GM18498 (cell line): ENCODE measurements at regions not wholly inside any gene's neighbourhood (a gene's known extent, or its start where the extent isn't known, plus 50 kb on each side); places are given as distances from the start of the nearest gene placed in this dataset.
"Not testable (repeated sequence)": the region's sequence is repeated elsewhere in the genome, so short reads cannot be mapped to it uniquely, and the experiment has no call there.

Experiments
- ATAC-seq: cut with Tn5 transposase; IDR thresholded peaks from one replicate; pipeline ENCODE4 v1.9.1; 2021; ENCODE audit warnings: mild to moderate bottlenecking, moderate library complexity; ENCODE audit not compliant: unreplicated experiment

DNA sequence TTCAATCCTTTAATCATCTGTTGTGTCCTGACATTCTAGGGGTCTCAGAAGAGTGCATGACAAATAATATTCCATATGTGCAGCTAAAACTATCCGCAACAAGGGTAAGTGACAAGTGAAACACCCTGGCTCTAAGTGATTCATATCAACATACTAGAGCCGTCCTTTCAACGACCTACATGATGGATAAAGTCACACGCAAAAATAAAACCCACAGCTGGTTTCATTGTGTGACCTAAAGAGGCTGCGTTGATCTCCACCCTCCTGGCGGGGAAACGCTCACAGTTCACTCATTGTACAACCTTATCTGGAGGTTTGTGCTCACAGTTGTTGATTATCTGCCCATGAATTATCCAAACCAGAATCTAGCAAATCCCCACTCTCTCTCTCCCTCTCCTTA, 365.3 kb upstream of the PKN2 start:
- no peak for ATAC-seq

- no peak for ATAC-seq
Measured at GRCh38 chr1:88320291-88320690, 363.8 kb upstream of the PKN2 start.

DNA sequence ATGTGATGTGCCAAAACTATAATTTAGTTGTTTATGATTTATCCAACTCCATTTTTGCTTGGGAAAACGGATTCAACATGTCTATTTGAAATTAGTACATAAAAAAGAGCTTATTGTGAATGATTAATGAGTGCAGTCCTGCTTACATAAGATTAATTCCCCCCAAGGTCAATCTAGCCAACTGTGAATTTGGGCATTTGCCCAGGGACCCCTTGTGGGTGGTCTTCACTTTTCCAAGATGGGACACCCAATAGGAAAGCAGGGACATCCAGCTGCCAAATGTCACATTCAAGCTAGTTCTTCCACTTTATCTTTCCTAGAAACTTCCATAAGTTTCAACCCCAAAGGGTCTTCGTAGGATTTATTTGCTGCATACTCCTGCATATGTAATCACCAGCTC, 362.4 kb upstream of the PKN2 start:
- ATAC-seq: no peak

- ATAC-seq: no peak
Measured at GRCh38 chr1:88324899-88325298, 359.2 kb upstream of the PKN2 start.

DNA sequence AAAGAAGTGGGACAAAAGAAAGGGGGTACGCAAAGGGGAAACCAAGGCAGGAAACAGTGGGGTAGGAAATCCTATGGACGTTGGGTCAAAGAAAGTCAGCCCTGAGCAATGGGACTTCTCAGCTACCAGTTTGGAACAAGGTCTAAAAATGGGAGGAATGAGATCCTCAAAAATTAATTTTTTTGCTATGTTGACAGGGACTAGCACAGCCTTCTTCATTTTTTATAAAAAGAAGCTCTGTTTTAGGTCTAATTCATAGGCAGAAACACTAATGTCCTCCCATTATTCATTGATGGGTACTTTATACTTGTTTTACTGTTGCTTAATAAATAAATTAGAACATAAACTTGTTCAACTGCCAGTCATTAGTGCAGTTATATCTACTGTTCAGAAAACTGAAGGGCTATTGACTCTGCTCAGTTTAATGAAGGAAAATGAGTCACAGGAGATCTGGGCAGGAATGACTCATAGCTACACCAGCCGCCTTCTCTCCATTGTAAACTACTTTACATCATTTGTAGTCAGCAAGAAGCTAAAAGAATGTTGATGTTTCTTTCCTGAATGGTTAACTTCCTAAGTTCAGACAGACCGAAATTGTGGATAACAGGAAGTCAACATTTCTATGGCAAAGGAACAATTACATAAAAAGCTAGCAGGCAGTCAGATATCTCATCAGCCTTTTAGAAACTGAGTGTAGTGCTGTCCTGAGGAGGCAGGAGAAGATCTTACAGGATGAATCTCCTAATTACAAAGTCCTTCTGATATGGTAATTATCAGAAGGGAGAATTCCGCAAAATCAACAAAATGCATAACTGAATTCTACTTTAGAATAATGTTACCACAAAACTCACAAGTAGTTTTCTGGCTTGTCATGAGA, 356.4 kb upstream of the PKN2 start:
- no peak for ATAC-seq

- ATAC-seq: no peak
Measured at GRCh38 chr1:88330201-88330600, 353.9 kb upstream of the PKN2 start.

- ATAC-seq: no peak
Measured at GRCh38 chr1:88333086-88333695, 350.9 kb upstream of the PKN2 start.

GRCh38 chr1:88341447-88341846, 342.6 kb upstream of the PKN2 start:
- ATAC-seq: no peak

GRCh38 chr1:88342081-88342480, 342.0 kb upstream of the PKN2 start:
- ATAC-seq: not testable (repeated sequence)

GRCh38 chr1:88350648-88351047, 333.4 kb upstream of the PKN2 start:
- ATAC-seq: no peak

- ATAC-seq: no peak
Measured at GRCh38 chr1:88351960-88352359, 332.1 kb upstream of the PKN2 start.

GRCh38 chr1:88354256-88354655, 329.8 kb upstream of the PKN2 start:
- ATAC-seq: no peak

DNA sequence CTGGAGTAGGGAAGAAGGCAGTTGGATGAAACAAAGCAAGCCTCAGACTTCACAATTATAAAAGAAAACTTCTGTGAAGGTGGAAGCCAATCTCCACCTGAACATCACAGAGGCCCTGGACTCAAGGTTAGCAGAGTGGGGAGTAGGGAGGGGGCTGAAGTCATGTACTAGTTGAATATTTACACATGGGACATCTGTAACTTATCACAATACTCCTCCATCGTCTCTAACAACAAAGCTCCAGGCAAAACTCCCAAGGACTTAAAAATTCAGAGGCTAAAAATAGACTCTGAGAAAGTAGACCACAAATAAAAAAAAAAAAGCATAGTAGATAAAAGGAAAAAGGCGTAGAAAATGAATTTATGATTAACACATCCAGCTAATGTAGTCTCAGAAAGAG, 326.3 kb upstream of the PKN2 start:
- ATAC-seq: no peak

- no peak for ATAC-seq
Measured at GRCh38 chr1:88371436-88372023, 312.5 kb upstream of the PKN2 start.

DNA sequence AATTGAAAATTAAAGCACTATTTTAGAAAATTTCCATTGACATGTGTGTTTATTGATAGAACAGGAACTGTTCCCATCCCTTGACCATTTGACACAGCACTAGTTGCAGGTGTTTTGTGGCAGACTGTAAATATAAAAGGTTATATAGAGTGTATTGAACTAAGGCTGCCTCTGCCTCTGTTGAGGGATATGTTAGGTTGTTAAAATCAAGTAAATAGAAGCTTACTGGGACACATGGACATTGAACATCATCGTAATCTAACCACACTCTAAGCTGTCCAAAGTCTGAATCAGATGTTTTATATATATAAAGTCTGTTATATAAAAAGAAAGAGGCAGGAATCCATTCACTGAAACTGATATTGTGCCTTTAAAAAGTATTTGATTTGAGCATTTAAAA, 308.1 kb upstream of the PKN2 start:
- no peak for ATAC-seq

DNA sequence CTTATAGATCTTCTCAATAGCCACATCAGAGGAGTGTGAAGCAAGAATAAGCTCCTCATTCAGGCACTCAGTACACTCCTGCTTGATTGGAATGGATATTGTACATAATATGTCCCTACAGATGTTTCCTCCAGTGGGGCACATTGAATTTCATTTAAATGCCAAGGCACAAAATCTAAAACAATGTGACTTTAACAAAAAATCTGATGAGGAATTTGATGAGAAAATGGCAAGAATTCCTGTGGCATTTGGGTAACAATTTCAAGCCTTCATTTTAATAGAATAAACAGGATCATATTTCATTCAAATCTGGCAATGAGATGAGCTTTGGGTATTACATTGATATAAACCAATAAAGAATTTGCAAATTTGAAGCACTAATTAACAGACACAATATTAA, 307.7 kb upstream of the PKN2 start:
- no peak for ATAC-seq

GRCh38 chr1:88378560-88378959, 305.5 kb upstream of the PKN2 start:
- no peak for ATAC-seq

- no peak for ATAC-seq
Measured at GRCh38 chr1:88394958-88395357, 289.1 kb upstream of the PKN2 start.

- ATAC-seq: no peak
Measured at GRCh38 chr1:88398338-88398737, 285.7 kb upstream of the PKN2 start.

DNA sequence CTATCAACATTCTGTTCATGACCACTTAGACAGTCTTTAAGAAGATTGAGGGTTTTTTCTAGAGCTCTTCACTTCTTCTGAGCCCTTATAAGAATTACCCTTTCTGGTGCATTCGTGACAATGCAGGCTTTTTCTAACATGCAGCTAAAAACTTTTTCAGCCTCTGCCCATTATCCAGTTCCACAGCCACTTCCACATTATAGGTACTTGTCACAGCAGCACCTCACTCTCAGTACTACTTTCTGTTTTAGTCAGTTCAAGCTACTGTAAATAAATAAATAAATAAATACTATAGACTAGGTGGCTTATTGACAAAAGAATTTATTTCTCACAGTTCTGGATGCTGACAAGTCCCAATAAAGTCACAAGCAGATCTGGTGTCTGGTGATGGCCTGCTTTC, 284.4 kb upstream of the PKN2 start:
- ATAC-seq: peak; percentile 79

GRCh38 chr1:88401313-88401712, 282.8 kb upstream of the PKN2 start:
- peak; percentile 85 for ATAC-seq

- no peak for ATAC-seq
Measured at GRCh38 chr1:88404582-88404981, 279.5 kb upstream of the PKN2 start.
